ENCODE measurements at regions not wholly inside any gene's neighbourhood (a gene's known extent, or its start where the extent isn't known, plus 50 kb on each side); places are given as distances from the start of the nearest gene placed in this dataset.

DNA sequence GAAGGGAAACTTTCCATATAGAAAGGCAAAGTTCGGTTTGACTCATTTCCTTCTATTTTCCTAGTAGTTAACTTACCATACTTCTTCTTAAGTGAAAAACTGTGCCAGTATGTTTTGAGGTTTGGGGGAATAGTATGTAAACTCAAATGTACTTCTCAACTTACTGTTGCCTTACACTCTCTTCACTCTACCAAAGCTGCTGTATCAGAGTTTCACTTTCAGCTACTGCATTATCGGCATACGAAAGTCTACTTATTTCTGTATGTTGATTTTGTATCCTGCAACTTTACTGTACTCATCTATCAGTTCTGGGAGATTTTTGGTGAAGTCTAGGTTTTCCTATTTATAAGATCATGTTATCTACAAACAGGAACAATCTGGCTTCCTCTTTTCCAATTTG is 932.7 kb downstream of the FAT4 start:
- BruUV-seq (replicated peaks) = no TSS peak
- H3K79me2 ChIP-seq (ENCODE audit: control insufficient read depth, insufficient read depth, low read length) = no peaks in the 10 kb centered on the region
- no peak for FAIRE-seq
- ChIA-PET POLR2A (no interaction called here), CTCF (no interaction called here)
- intact Hi-C loops (cut with micrococcal nuclease) (no loop called here), dilution Hi-C loops (cut with MboI; ENCODE audit: extremely low pct_ligation_motif_present, low sequenced_read_pairs) (no loop called here)
- H3K36me3 ChIP-seq (ENCODE audit: control insufficient read depth in 2 of 2, extremely low read depth in 1 of 2, insufficient read depth in 2 of 2, low read length in 2 of 2) = no peaks in the 10 kb centered on the region
- H3K9me3 ChIP-seq (replicated peaks; ENCODE audit: control insufficient read depth, insufficient read depth, low read length) = no peaks in the 10 kb centered on the region
- no peak overlapping the region for H3K4me3 ChIP-seq (replicated peaks in 1 of 3; ENCODE audit: insufficient read depth in 1 of 3, low read depth in 1 of 3, low read length in 3 of 3)
- no peak overlapping the region for H3K27ac ChIP-seq (ENCODE audit: insufficient read depth, low read depth, low read length)
- H3K9me1 ChIP-seq (replicated peaks; ENCODE audit: control insufficient read depth, extremely low read depth, insufficient read depth, low read length) = no peaks in the 10 kb centered on the region
- TF ChIP-seq POLR2AphosphoS5 (IDR thresholded peaks at IDR 0.05; ENCODE audit: insufficient read depth, low read depth, low read length) (no peak), JUN (IDR thresholded peaks at IDR 0.05; ENCODE audit: borderline replicate concordance, insufficient read depth, insufficient read length, low read depth) (no peak), MYC (IDR thresholded peaks at IDR 0.05; ENCODE audit: low read depth, low read length) (no peak), FOS (IDR thresholded peaks at IDR 0.05; ENCODE audit: borderline replicate concordance, insufficient read depth, low read length) (no peak), GATA2 (IDR thresholded peaks at IDR 0.05; ENCODE audit: insufficient read depth, insufficient read length, low read depth, low read length) (no peak), EZH2 (IDR thresholded peaks at IDR 0.05; ENCODE audit: borderline replicate concordance, low read depth, low read length, severe bottlenecking) (no peak), POLR2A (IDR thresholded peaks at IDR 0.05; ENCODE audit: low read depth, low read length) (no peak)
- TF ChIP-seq, protein P1, sequence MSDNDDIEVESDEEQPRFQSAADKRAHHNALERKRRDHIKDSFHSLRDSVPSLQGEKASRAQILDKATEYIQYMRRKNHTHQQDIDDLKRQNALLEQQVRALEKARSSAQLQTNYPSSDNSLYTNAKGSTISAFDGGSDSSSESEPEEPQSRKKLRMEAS (IDR thresholded peaks at IDR 0.05; ENCODE audit: insufficient read depth, insufficient read length) = no peak
- TF ChIP-seq, protein P2, sequence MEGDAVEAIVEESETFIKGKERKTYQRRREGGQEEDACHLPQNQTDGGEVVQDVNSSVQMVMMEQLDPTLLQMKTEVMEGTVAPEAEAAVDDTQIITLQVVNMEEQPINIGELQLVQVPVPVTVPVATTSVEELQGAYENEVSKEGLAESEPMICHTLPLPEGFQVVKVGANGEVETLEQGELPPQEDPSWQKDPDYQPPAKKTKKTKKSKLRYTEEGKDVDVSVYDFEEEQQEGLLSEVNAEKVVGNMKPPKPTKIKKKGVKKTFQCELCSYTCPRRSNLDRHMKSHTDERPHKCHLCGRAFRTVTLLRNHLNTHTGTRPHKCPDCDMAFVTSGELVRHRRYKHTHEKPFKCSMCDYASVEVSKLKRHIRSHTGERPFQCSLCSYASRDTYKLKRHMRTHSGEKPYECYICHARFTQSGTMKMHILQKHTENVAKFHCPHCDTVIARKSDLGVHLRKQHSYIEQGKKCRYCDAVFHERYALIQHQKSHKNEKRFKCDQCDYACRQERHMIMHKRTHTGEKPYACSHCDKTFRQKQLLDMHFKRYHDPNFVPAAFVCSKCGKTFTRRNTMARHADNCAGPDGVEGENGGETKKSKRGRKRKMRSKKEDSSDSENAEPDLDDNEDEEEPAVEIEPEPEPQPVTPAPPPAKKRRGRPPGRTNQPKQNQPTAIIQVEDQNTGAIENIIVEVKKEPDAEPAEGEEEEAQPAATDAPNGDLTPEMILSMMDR (IDR thresholded peaks at IDR 0.05; ENCODE audit: extremely low read depth in 1 of 2, insufficient read depth in 1 of 2, low read depth in 1 of 2, low read length in 2 of 2) = no peak
- H3K4me1 ChIP-seq (ENCODE audit: control insufficient read depth, extremely low read depth, insufficient read depth, low read length) = no peaks in the 10 kb centered on the region
- no peaks in the 10 kb centered on the region for H3K27me3 ChIP-seq (ENCODE audit: control insufficient read depth in 2 of 2, insufficient read depth in 2 of 2, low read length in 2 of 2)
- no peaks in the 10 kb centered on the region for H4K20me1 ChIP-seq (replicated peaks; ENCODE audit: control insufficient read depth, extremely low read depth, insufficient read depth, low read length)
- no peak overlapping the region for H2AFZ ChIP-seq (ENCODE audit: low read depth, low read length)
- no peak for DNase-seq (ENCODE audit: low read depth, low spot score)
- no peak overlapping the region for H3K4me2 ChIP-seq (ENCODE audit: insufficient read depth, low read length)
- no peak overlapping the region for H3K9ac ChIP-seq (replicated peaks; ENCODE audit: extremely low read depth, insufficient read depth, low read length)
